ENCODE measurements at regions not wholly inside any gene's neighbourhood (a gene's known extent, or its start where the extent isn't known, plus 50 kb on each side); places are given as distances from the start of the nearest gene placed in this dataset.

GRCh38 chr15:69880571-69881301 lies 217.0 kb downstream of the TLE3 start:
- no peaks in the 10 kb centered on the region for H3K36me3 ChIP-seq
- intact Hi-C loops (cut with DNase I) = no loop called here
- H3K9me3 ChIP-seq = no peaks in the 10 kb centered on the region
- DNase-seq (ENCODE audit: extremely low spot score in 2 of 2) = no peak
- H3K4me3 ChIP-seq = no peak overlapping the region
- no peak for TF ChIP-seq CTCF (IDR thresholded peaks at IDR 0.05)
- no peak for TF ChIP-seq POLR2A (IDR thresholded peaks at IDR 0.05)
- TF ChIP-seq POLR2AphosphoS5 (IDR thresholded peaks at IDR 0.05; ENCODE audit: insufficient read depth in 1 of 2, low read depth in 1 of 2) = no peak
- no peaks in the 10 kb centered on the region for H3K4me1 ChIP-seq
- H3K27ac ChIP-seq = no peak overlapping the region
- H3K27me3 ChIP-seq = no peaks in the 10 kb centered on the region

GRCh38 chr15:69881302-69881670 lies 216.4 kb downstream of the TLE3 start:
- no peaks in the 10 kb centered on the region for H3K27me3 ChIP-seq
- TF ChIP-seq POLR2AphosphoS5 (IDR thresholded peaks at IDR 0.05; ENCODE audit: insufficient read depth in 1 of 2, low read depth in 1 of 2) (no peak), POLR2A (IDR thresholded peaks at IDR 0.05) (no peak), CTCF (IDR thresholded peaks at IDR 0.05) (no peak)
- intact Hi-C loops (cut with DNase I) = no loop called here

GRCh38 chr15:69881766-69882165 lies 216.0 kb downstream of the TLE3 start:
- no peaks in the 10 kb centered on the region for H3K36me3 ChIP-seq
- H3K4me3 ChIP-seq = no peak overlapping the region
- no peaks in the 10 kb centered on the region for H3K4me1 ChIP-seq
- intact Hi-C loops (cut with DNase I) = no loop called here
- no peaks in the 10 kb centered on the region for H3K9me3 ChIP-seq
- H3K27ac ChIP-seq = no peak overlapping the region
- H3K27me3 ChIP-seq = no peaks in the 10 kb centered on the region
- no peak for DNase-seq (ENCODE audit: extremely low spot score in 2 of 2)
- TF ChIP-seq POLR2AphosphoS5 (IDR thresholded peaks at IDR 0.05; ENCODE audit: insufficient read depth in 1 of 2, low read depth in 1 of 2) (no peak), POLR2A (IDR thresholded peaks at IDR 0.05) (no peak), CTCF (IDR thresholded peaks at IDR 0.05) (no peak)

More at GRCh38 chr15:69881302-69881670, 216.4 kb downstream of the TLE3 start:
- no peaks in the 10 kb centered on the region for H3K36me3 ChIP-seq
- H3K27ac ChIP-seq = no peak overlapping the region
- H3K4me1 ChIP-seq = no peaks in the 10 kb centered on the region
- H3K4me3 ChIP-seq = no peak overlapping the region
- H3K9me3 ChIP-seq = no peaks in the 10 kb centered on the region
- no peak for DNase-seq (ENCODE audit: extremely low spot score in 2 of 2)

- H3K27ac ChIP-seq = no peak overlapping the region
Observed at GRCh38 chr15:69883306-69883705, 214.4 kb downstream of the TLE3 start.

More at GRCh38 chr15:69883306-69883705, 214.4 kb downstream of the TLE3 start:
- no peak for DNase-seq (ENCODE audit: extremely low spot score in 2 of 2)
- intact Hi-C loops (cut with DNase I) = no loop called here
- Histone ChIP-seq H3K4me3 (no peak overlapping the region), H3K4me1 (no peaks in the 10 kb centered on the region), H3K36me3 (no peaks in the 10 kb centered on the region), H3K9me3 (no peaks in the 10 kb centered on the region), H3K27me3 (no peaks in the 10 kb centered on the region)
- TF ChIP-seq CTCF (IDR thresholded peaks at IDR 0.05) (no peak), POLR2AphosphoS5 (IDR thresholded peaks at IDR 0.05; ENCODE audit: insufficient read depth in 1 of 2, low read depth in 1 of 2) (no peak)

All from vagina (tissue), 2 donors.